ENCODE measurements at regions not wholly inside any gene's neighbourhood (a gene's known extent, or its start where the extent isn't known, plus 50 kb on each side); places are given as distances from the start of the nearest gene placed in this dataset.

- H3K4me1 Mint-ChIP-seq (ENCODE audit: low read depth): no peaks in the 10 kb centered on the region
- no peak overlapping the region for H3K4me3 Mint-ChIP-seq (ENCODE audit: unreplicated experiment)
- no peak overlapping the region for H3K27ac Mint-ChIP-seq (ENCODE audit: unreplicated experiment)
- TF ChIP-seq CTCF (IDR thresholded peaks at IDR 0.05): no peak
- H3K36me3 Mint-ChIP-seq (ENCODE audit: low read depth): no peaks in the 10 kb centered on the region
- H3K27me3 Mint-ChIP-seq (ENCODE audit: low read depth): peaks cover 13% of the 10 kb centered on the region
- H3K9me3 Mint-ChIP-seq (ENCODE audit: low read depth): no peaks in the 10 kb centered on the region
- DNase-seq (ENCODE audit: low spot score): no peak
Measured at GRCh38 chr4:14925471-14925870, 76.8 kb upstream of the CPEB2 start.

GRCh38 chr4:14926368-14926767 is 75.9 kb upstream of the CPEB2 start:
- Mint-ChIP-seq H3K27ac (ENCODE audit: unreplicated experiment) (no peak overlapping the region), H3K9me3 (ENCODE audit: low read depth) (no peaks in the 10 kb centered on the region), H3K36me3 (ENCODE audit: low read depth) (no peaks in the 10 kb centered on the region), H3K4me3 (ENCODE audit: unreplicated experiment) (no peak overlapping the region), H3K4me1 (ENCODE audit: low read depth) (no peaks in the 10 kb centered on the region), H3K27me3 (ENCODE audit: low read depth) (peaks cover 13% of the 10 kb centered on the region)
- DNase-seq (ENCODE audit: low spot score): no peak
- no peak for TF ChIP-seq CTCF (IDR thresholded peaks at IDR 0.05)

- Mint-ChIP-seq H3K4me1 (ENCODE audit: low read depth) (no peaks in the 10 kb centered on the region), H3K4me3 (ENCODE audit: unreplicated experiment) (no peak overlapping the region), H3K36me3 (ENCODE audit: low read depth) (no peaks in the 10 kb centered on the region), H3K9me3 (ENCODE audit: low read depth) (no peaks in the 10 kb centered on the region), H3K27ac (ENCODE audit: unreplicated experiment) (no peak overlapping the region), H3K27me3 (ENCODE audit: low read depth) (peaks cover 22% of the 10 kb centered on the region)
- no peak for DNase-seq (ENCODE audit: low spot score)
- no peak for TF ChIP-seq CTCF (IDR thresholded peaks at IDR 0.05)
Measured at GRCh38 chr4:14928035-14928434, 74.2 kb upstream of the CPEB2 start.

GRCh38 chr4:14929669-14930068 is 72.6 kb upstream of the CPEB2 start:
- no peak overlapping the region for H3K27ac Mint-ChIP-seq (ENCODE audit: unreplicated experiment)
- no peaks in the 10 kb centered on the region for H3K36me3 Mint-ChIP-seq (ENCODE audit: low read depth)
- H3K4me1 Mint-ChIP-seq (ENCODE audit: low read depth): no peaks in the 10 kb centered on the region
- no peak overlapping the region for H3K4me3 Mint-ChIP-seq (ENCODE audit: unreplicated experiment)
- no peak for TF ChIP-seq CTCF (IDR thresholded peaks at IDR 0.05)
- H3K9me3 Mint-ChIP-seq (ENCODE audit: low read depth): no peaks in the 10 kb centered on the region
- peaks cover 23% of the 10 kb centered on the region for H3K27me3 Mint-ChIP-seq (ENCODE audit: low read depth)
- no peak for DNase-seq (ENCODE audit: low spot score)

GRCh38 chr4:14934704-14935390 is 67.4 kb upstream of the CPEB2 start:
- TF ChIP-seq CTCF (IDR thresholded peaks at IDR 0.05): no peak
- Mint-ChIP-seq H3K4me1 (ENCODE audit: low read depth) (no peaks in the 10 kb centered on the region), H3K4me3 (ENCODE audit: unreplicated experiment) (no peak overlapping the region)

More at GRCh38 chr4:14934704-14935390, 67.4 kb upstream of the CPEB2 start:
- H3K27me3 Mint-ChIP-seq (ENCODE audit: low read depth): peaks cover 24% of the 10 kb centered on the region
- H3K9me3 Mint-ChIP-seq (ENCODE audit: low read depth): no peaks in the 10 kb centered on the region
- H3K27ac Mint-ChIP-seq (ENCODE audit: unreplicated experiment): no peak overlapping the region
- no peak for DNase-seq (ENCODE audit: low spot score)
- H3K36me3 Mint-ChIP-seq (ENCODE audit: low read depth): no peaks in the 10 kb centered on the region

Data from chondrocyte (in vitro differentiated cells).